SH-SY5Y (cell line): ENCODE measurements at regions not wholly inside any gene's neighbourhood (a gene's known extent, or its start where the extent isn't known, plus 50 kb on each side); places are given as distances from the start of the nearest gene placed in this dataset.
A peak's percentile ranks its signal among the peaks of the same experiment; 100 is the strongest.

Experiments used
- GATA2 ChIP-seq: IDR thresholded peaks from 2 replicates; pipeline ENCODE4 v1.6.1; 2011; ENCODE audit warnings: mild to moderate bottlenecking, low read depth, low read length
- GATA3 ChIP-seq: IDR thresholded peaks from 2 replicates; pipeline ENCODE4 v1.6.1; 2011; ENCODE audit warnings: low read depth, mild to moderate bottlenecking, low read length, moderate library complexity

DNA sequence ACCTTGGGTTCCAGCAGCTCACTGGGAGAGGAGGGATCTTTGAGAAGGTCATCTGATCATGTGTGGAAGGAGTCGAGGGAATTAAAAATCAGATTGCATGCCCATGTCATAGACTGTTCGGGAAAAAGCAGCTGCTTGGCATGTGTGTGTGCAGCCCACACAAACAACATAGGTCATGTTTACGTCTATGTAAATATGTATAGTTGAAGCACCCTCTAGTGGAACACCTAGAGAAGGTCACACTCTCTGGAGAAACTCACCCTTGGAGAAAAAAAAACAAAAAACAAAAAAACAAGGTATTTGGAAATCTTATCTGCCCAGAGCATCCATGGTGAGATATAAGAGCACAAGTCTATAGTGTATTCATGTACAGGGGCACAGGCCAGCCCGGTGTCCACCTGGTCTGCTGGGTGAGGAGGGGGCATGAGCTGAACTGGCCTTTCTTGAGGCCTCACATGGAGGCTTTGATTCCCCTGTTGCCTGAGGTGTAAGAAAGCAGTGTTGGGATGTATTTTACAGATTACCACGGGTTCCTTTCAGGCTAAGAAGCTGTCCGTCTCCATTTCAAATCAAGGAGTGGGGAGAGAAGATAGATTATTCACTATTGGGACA, 98.0 kb downstream of the NPY start:
- TF ChIP-seq GATA3 (no peak), GATA2 (no peak)

DNA sequence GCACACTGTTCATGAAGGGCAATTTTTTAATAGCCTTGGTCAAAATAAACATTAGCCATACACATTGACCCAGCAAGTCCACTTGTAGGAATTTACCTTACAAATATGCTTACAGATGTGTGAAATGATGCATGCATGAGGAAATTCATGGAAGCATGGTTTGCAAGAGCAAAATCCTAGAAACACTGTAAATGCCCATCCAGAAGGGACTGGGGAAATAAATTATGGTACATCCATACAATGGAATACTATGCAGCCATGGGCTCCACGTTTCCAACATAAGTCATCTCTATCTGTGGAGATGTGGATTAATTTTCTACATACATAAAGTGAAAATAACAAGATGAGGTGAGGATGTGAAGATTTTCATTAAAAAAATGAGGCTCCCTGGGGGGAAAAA, 99.1 kb downstream of the NPY start:
- TF ChIP-seq GATA2 (no peak), GATA3 (no peak)

DNA sequence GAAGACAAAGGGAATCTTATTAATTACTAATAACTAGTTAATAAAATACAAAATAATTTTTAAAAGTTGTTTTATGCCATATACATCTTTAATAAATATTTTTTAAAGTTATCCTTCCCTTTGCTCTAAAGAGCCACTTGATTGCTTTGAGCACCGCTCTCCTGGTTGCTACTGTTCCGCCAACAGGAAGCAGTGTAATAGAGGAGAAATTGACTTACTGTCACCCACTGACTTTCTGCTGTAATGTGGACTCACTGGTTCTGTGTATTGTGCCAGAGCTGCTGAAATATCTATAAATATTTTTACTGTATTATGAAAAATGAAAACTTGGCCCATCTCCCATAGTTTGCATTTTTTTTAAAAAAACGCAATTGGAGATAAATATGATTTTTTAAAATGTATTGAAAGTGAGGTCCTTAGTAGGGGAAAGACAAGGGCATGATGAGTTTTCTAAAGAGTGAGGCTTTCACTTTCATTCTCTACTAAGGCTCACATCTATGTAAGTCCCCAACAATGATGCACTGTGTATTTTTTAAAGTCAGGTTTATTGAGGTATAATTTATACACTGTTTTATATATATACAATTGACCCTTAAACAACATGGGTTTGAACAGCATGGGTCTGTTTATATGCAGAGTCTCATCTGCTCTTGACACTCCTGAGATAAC, 100.5 kb downstream of the NPY start:
- TF ChIP-seq GATA2 (no peak), GATA3 (no peak)

DNA sequence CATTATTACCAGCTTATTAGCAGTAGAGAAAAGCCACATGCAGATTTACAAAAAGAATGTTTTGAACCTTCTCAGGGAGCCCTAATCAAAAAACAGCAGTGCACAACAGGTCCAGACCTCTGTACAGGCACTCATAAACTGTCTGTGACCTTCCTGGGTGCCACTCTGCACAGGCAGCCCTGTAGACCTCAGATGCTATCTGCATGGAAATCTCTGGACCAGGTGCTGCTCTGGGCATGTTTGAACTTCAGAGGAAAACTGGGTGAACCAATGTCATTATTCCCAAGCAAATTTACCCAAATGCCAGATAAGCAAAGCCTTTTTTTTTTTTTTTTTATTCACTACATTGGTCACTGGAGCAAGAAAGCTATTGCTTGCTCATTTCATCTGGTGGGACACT, 104.2 kb downstream of the NPY start:
- peak; percentile 74 for TF ChIP-seq GATA2
- 0 out of 2 replicates have a peak, but pooled peaks have one; percentile 33 for TF ChIP-seq GATA3

DNA sequence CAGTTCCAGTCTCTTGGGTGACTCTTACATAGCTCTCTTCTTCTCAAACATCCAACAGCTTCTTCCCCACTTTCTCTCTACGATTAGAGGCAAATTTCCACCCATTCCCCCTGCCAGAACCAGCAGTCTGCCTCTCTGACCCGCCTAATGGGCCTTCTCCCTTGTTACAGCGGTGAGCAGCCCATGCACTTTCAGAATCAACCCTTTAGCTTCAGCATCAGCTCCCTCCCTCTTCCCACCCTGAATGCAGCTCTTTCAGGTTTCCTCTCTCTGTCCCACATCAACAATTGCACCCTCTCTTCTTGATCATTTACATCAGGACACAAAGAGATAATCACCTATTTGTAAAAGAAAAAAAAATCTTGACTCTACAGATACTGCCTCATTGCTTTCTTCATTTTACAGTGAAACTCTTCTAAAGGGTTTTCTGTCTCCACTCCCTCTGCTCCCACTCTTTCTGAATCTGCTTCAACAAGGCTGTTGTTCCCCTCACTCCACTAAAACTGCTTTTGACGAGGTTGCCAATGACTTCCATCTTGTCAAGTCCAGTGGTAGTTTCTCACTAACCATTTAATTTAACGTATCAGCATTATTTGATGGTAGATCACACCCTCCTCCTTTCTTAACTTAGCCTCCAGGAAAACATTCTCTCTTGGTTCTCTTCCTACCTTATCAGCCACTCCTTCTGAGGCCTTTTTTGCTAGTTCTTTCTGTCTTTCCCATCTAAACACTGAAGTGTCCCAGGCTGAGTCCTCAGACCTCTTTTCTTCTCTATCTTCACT, 106.6 kb downstream of the NPY start:
- no peak for TF ChIP-seq GATA2
- TF ChIP-seq GATA3: no peak

DNA sequence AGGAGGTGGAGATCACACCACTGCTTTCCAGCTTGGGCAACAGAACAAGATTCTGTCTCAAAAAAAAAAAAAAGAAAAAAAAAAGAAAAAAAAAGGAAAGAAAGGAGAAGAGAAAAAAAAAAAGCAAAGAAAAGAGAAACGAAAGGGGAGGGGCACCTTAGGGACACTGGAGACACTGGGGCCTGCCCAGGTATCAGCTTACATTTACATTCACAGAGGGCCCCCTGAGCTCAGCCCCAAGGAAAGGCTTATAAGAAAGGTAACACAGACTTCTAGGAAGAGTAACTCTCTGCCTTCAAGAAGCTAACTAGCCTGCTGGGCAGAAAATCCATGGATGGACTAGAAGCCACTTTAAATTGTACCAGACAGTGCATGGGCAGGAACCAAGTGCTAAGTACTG, 108.8 kb downstream of the NPY start:
- TF ChIP-seq GATA2: no peak
- TF ChIP-seq GATA3: no peak

DNA sequence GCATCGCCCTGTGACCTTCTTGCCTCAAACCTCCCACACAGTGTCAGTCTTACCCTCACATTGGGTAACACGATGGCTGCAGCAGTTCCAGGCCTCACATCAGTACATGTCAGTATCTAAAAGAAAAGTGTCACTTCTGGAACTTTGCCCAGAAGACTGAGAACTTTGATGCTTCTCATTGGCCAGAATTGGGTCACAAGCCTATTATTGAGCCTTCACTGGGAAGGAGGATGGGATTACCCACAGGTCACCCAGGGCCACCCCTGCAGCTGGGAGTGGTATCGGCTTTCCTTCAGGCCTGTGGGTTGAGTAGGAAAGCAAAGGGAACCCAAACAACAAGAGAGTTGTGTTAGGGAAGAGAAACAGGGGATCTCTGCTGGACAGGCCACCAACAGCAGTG, 111.5 kb downstream of the NPY start:
- TF ChIP-seq GATA3: no peak

DNA sequence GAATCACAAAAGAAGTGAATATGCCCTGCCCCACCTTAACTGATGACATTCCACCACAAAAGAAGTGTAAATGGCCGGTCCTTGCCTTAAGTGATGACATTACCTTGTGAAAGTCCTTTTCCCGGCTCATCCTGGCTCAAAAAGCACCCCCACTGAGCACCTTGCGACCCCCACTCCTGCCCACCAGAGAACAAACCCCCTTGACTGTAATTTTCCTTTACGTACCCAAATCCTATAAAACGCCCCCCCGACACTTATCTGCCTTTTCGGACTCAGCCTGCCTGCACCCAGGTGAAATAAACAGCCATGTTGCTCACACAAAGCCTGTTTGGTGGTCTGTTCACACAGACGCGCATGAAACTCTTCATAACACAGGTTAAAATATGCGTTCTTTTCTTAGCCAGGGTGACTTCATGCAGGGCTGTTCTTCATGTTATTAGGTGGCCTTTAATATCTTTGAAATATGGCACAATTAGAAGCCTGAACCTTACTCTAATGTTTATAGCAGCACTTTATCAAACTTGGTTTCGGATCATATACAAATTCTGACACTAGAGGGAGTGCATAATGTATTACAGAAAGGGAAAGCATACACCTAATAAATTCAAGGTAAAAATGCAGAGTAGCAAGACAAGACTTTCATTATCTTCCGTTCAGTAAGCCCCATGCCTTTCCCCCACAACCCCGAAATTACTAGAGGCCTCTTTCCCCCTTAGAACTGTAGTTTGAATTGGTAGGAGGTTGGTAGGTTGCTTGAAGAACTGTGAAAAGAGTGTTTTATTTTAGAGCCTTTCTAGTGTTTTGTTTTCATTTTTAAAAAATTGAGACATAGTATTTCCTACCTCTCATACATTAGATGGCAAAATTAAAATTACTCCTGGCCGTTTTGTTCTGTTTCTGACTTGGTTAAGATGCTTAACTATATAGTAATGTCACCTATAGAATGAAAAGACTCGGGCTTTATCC, 117.9 kb downstream of the NPY start:
- TF ChIP-seq GATA2: no peak
- no peak for TF ChIP-seq GATA3

DNA sequence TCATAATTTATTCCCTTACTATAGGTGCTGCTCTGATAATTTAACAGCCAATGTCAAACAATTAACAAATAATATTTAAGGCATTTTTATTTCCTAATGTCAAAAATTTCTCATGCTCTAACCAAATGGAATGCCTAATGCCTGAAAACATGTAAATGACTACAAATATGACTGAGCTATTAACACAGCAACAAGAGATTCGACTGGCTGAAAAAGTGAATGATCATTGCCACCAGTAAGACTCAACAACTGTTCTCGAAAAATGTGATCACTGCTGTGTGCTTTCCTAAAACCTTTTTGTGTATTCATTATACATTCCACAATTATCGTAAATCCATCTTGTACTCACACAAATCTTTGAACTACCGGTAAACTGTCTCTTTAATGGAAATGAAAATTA, 118.7 kb downstream of the NPY start:
- no peak for TF ChIP-seq GATA2
- TF ChIP-seq GATA3: no peak

DNA sequence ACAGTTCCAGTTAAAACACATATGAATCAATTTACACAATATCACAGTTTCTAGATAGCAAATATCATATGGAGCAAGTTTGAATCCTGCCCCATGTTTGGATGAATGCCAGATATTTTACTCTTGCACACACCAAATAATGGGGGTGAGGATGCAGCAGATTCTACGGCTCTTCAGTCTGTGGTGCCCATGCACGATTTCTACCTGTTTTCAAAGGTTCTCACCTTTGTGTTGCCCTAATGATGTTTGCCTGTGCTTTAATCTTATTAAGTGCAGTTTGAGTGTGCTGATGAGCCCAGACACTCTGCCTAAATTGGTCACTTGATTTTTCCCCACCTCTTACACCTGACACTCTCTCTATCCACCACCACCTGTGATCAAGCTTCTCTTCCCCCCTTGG, 119.6 kb downstream of the NPY start:
- no peak for TF ChIP-seq GATA2
- no peak for TF ChIP-seq GATA3

DNA sequence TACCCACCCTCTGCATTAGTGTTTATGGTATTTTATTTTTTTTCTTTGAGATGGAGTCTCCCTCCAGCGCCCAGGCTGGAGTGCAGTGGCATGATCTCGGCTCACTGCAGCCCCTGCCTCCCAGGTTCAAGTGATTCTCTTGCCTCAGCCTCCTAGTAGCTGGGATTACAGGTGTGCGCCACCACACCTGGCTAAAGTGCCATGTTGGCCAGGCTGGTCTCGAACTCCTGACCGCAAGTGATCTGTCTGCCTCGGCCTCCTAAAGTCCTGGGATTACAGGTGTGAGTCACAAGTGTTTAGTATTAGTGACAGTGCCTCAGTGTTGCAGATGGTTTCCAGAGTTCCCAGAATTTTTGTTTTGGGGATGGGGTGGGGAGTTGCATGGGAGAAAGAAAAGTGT, 120.3 kb downstream of the NPY start:
- TF ChIP-seq GATA3: no peak
- no peak for TF ChIP-seq GATA2

DNA sequence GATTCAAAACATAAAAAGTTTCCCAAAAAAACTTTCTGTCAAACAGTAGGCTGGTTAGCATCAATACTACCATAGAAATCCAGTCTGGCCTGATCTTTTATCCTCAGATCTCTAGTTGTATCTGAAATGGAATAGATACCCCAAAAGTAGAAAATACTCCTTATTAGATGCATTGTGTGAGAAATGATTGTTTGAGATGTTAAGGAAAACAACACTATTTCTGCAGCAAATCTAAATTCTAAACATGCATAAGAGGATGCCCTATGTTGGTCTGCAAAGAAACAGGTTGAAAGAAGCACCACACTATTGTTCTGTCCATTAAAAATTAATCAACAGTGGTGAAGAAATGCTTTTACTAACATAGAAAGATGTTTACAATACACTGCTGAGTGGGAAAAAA, 121.0 kb downstream of the NPY start:
- TF ChIP-seq GATA3 (no peak), GATA2 (no peak)

DNA sequence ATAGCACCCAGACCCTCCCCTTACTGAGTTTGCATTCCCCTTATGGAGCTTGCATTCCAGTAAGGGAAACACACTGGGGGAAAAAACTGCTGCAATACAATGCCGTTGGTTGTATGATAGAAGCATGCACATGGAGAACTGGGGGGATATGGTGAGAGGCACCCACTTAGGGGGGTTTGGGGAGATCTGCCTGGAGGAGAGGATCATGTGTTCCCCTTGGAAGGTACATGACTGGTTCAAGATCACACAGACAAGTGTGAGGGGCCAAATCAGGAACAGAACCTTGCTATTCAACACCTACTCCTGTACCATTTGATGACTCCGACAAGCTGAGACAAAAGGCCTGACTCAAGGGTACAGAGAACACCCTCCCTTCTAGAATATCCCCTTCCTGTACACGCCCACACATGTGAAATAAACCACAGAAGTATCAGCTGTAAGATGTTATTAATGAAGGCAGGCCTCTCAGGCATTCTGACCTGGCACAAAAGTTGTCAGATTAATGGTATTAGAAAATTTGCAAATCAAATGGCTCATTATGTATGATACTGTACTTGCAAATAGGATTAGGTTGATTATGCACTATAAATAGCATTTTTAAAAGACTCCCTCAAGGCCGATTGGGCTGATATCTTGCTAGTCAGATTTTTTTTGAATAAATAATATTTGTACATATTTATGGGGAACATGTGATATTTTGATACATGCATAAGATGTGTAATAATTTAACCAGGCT, 122.2 kb downstream of the NPY start:
- TF ChIP-seq GATA3 (no peak), GATA2 (no peak)

DNA sequence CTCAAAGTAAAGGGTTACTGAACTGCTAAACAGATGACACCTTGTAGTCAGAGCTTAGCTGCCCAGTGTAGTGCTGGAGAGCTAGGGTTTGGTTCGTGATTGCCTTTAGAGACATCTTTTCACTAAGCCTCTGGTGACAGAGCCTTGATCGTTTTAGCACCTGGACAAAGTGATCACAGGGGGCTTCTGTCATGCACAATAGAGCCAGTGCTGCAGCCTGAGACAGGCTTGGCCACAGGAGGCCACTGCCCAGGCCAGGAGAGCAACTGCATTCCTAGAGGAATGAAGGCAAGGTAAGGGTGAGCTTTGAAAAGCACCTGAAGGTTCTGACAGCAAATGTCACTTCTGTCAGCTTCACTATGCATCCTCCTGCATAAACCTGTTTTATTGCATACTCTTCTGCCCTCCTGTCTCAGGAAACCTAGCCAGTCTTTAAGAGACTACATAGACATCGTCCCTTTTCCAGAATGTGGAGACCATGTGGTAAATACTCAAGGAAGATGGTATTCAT, 122.9 kb downstream of the NPY start:
- TF ChIP-seq GATA2: no peak
- no peak for TF ChIP-seq GATA3
